A673 (cell line): ENCODE measurements at regions not wholly inside any gene's neighbourhood (a gene's known extent, or its start where the extent isn't known, plus 50 kb on each side); places are given as distances from the start of the nearest gene placed in this dataset.

Experiments used
- CTCF ChIP-seq: fragments of 300-800, 200-600 bp; sonication (generic); conservative IDR thresholded peaks from 2 replicates; pipeline ENCODE4 v1.5.1; 2017; ENCODE audit warnings: low read depth, mild to moderate bottlenecking, antibody characterized with exemption, low read length, moderate library complexity, mixed read lengths
- EZH2 ChIP-seq: fragments of 200-600 bp; sonication (generic); IDR thresholded peaks from 2 replicates; pipeline ENCODE4 v1.6.1; 2017; ENCODE audit warnings: borderline replicate concordance, low read depth, mild to moderate bottlenecking, mixed read lengths, antibody characterized with exemption, low read length; ENCODE audit not compliant: poor library complexity, severe bottlenecking

- no peak for TF ChIP-seq CTCF
- TF ChIP-seq EZH2: no peak
These were observed 125.6 kb upstream of the FRY start for GRCh38 chr13:31905961-31906360.
